ENCODE measurements at regions not wholly inside any gene's neighbourhood (a gene's known extent, or its start where the extent isn't known, plus 50 kb on each side); places are given as distances from the start of the nearest gene placed in this dataset.

DNA sequence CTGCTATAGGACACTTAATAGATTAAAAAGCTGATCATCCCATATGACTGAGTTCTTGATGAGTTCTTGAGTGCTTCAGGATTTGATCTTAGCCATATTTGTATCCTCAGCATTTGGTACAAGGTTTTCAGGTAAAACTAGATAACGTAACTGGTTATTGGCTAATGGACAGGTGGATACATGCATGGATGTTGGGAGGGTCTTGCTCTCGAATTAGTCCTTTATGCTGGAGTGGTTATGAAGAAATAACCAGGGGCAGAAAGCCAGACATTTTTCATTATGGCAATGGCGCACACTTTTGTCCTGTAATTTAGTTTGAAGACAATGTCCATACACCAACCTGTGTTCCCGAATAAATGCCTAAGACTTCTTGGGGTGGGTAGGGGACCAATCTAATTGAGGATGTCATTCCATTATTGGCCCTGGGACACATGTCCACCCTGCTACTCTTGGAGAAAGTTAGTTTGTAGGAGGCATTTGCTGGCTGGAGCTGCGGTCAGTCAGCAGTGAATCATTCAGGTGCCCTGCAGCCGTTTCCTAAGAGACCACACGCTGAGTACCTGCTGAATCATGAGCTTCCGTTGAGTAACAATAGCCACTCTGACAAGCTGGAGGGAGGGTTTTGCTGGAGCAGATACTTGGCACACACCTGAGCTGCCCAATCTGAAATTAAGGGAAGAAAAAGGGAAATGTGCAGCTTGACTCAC is 194.4 kb downstream of the FOXA2 start:
- BruUV-seq (replicated peaks), result no TSS peak
- Histone ChIP-seq H3K27me3 (ENCODE audit: control insufficient read depth in 2 of 2, insufficient read depth in 2 of 2, low read length in 2 of 2) (no peaks in the 10 kb centered on the region), H2AFZ (ENCODE audit: low read depth, low read length) (peak overlapping the region; percentile 20; the same call in 1 of the 2 replicates), H3K9me1 (ENCODE audit: control insufficient read depth, insufficient read depth, low read length) (no peaks in the 10 kb centered on the region), H4K20me1 (replicated peaks; ENCODE audit: control insufficient read depth, insufficient read depth, low read length) (no peaks in the 10 kb centered on the region), H3K4me3 (no peak overlapping the region), H3K4me1 (replicated peaks in 1 of 2; ENCODE audit: control insufficient read depth in 2 of 2, insufficient read depth in 2 of 2, low read length in 2 of 2) (peaks cover 0 to 22% of the 10 kb centered on the region in 2 experiments; a peak in 2 of 5 replicates), H3K79me2 (ENCODE audit: control insufficient read depth, insufficient read depth, low read length) (no peaks in the 10 kb centered on the region), H3K36me3 (ENCODE audit: control insufficient read depth, insufficient read depth, low read length) (no peaks in the 10 kb centered on the region), H3K9ac (ENCODE audit: insufficient read depth in 1 of 2, low read depth in 2 of 2, low read length in 2 of 2) (no peak overlapping the region), H3K4me2 (ENCODE audit: insufficient read depth, low read length) (peak overlapping the region; percentile 29; the same call in 1 of the 2 replicates), H3K9me3 (replicated peaks; ENCODE audit: control insufficient read depth, insufficient read depth, low read depth, low read length) (no peaks in the 10 kb centered on the region), H3K27ac (ENCODE audit: extremely low read depth, low read depth, low read length) (no peak overlapping the region)
- FAIRE-seq (peak; percentile 90), DNase-seq (ENCODE audit: extremely low read depth in 1 of 4, low spot score in 3 of 4) (peak in 3 of 4 experiments; percentile 12 to 59 (median 45)), ATAC-seq (peak; percentile 73)
- CTCF ChIA-PET (ENCODE audit: low intra/inter-chr PET ratio), result no interaction called here
- 30% methylated on average over 8 of the region's 8 CpGs for WGBS (ENCODE audit: insufficient coverage, low coverage, missing lambda C conversion rate)
- intact Hi-C loops (cut with micrococcal nuclease) (loop anchor here (5.0 kb wide), 1 partner anchor 82 kb away; no protein-coding TSS in a partner anchor), in situ Hi-C loops (cut with MboI) (no loop called here)
- POLR2A ChIA-PET, result interaction anchor here (0.6 to 1.4 kb wide), 3 partner anchors 8 to 1131 kb away, joined by 3 to 4 read pairs (median 3); no protein-coding TSS in a partner anchor
- TF ChIP-seq DPF2 (IDR thresholded peaks at IDR 0.05) (peak; percentile 35; the same call in 1 of the 2 replicates), SMARCA4 (IDR thresholded peaks at IDR 0.05) (0 out of 2 replicates have a peak, but pooled peaks have one; percentile 35), ZNF699 (CRISPR knock-in tag; IDR thresholded peaks at IDR 0.05; ENCODE audit: insufficient replicate concordance) (no peak), FOSL1 (tag; conservative IDR thresholded peaks at IDR 0.05) (peak; percentile 84), JUN (IDR thresholded peaks at IDR 0.05; ENCODE audit: borderline replicate concordance, low read depth, low read length) (0 out of 2 replicates have a peak, but pooled peaks have one; percentile 39), JUN (CRISPR knock-in tag; IDR thresholded peaks at IDR 0.05; ENCODE audit: borderline replicate concordance) (no peak), FOXJ2 (tag; IDR thresholded peaks at IDR 0.05) (no peak), SOX6 (IDR thresholded peaks at IDR 0.05) (peak; percentile 80), PTBP1 (IDR thresholded peaks at IDR 0.05; ENCODE audit: low read depth, low read length) (no peak), CCAR2 (IDR thresholded peaks at IDR 0.05; ENCODE audit: low read depth, low read length) (no peak), GTF2F1 (IDR thresholded peaks at IDR 0.05; ENCODE audit: low read depth, low read length) (no peak)
- TF ChIP-seq, protein P1, sequence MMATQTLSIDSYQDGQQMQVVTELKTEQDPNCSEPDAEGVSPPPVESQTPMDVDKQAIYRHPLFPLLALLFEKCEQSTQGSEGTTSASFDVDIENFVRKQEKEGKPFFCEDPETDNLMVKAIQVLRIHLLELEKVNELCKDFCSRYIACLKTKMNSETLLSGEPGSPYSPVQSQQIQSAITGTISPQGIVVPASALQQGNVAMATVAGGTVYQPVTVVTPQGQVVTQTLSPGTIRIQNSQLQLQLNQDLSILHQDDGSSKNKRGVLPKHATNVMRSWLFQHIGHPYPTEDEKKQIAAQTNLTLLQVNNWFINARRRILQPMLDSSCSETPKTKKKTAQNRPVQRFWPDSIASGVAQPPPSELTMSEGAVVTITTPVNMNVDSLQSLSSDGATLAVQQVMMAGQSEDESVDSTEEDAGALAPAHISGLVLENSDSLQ (IDR thresholded peaks at IDR 0.05), result peak; percentile 87
- TF ChIP-seq, protein P2, sequence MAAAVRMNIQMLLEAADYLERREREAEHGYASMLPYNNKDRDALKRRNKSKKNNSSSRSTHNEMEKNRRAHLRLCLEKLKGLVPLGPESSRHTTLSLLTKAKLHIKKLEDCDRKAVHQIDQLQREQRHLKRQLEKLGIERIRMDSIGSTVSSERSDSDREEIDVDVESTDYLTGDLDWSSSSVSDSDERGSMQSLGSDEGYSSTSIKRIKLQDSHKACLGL (CRISPR knock-in tag; IDR thresholded peaks at IDR 0.05; ENCODE audit: borderline replicate concordance, poor library complexity, severe bottlenecking), result no peak
- TF ChIP-seq, protein P3, sequence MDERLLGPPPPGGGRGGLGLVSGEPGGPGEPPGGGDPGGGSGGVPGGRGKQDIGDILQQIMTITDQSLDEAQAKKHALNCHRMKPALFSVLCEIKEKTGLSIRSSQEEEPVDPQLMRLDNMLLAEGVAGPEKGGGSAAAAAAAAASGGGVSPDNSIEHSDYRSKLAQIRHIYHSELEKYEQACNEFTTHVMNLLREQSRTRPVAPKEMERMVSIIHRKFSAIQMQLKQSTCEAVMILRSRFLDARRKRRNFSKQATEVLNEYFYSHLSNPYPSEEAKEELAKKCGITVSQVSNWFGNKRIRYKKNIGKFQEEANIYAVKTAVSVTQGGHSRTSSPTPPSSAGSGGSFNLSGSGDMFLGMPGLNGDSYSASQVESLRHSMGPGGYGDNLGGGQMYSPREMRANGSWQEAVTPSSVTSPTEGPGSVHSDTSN (CRISPR knock-in tag; IDR thresholded peaks at IDR 0.05; ENCODE audit: low read depth), result no peak
- TF ChIP-seq, protein P3 (tag; conservative IDR thresholded peaks at IDR 0.05; ENCODE audit: low read depth), result peak; percentile 42; the same call in 1 of the 2 replicates
- TF ChIP-seq, protein P4, sequence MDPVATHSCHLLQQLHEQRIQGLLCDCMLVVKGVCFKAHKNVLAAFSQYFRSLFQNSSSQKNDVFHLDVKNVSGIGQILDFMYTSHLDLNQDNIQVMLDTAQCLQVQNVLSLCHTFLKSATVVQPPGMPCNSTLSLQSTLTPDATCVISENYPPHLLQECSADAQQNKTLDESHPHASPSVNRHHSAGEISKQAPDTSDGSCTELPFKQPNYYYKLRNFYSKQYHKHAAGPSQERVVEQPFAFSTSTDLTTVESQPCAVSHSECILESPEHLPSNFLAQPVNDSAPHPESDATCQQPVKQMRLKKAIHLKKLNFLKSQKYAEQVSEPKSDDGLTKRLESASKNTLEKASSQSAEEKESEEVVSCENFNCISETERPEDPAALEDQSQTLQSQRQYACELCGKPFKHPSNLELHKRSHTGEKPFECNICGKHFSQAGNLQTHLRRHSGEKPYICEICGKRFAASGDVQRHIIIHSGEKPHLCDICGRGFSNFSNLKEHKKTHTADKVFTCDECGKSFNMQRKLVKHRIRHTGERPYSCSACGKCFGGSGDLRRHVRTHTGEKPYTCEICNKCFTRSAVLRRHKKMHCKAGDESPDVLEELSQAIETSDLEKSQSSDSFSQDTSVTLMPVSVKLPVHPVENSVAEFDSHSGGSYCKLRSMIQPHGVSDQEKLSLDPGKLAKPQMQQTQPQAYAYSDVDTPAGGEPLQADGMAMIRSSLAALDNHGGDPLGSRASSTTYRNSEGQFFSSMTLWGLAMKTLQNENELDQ (CRISPR knock-in tag; IDR thresholded peaks at IDR 0.05; ENCODE audit: borderline replicate concordance), result no peak

All from K562 (cell line).